HepG2 (cell line): ENCODE measurements at regions not wholly inside any gene's neighbourhood (a gene's known extent, or its start where the extent isn't known, plus 50 kb on each side); places are given as distances from the start of the nearest gene placed in this dataset.

ENCODE experiments used
- ATAC-seq: fragments of 200-7000 bp; cut with Tn5 transposase; 3 replicates; pipeline ENCODE4 v1.9.1; 2020; ENCODE audit warnings: mild to moderate bottlenecking, moderate library complexity
- BruUV-seq: library from RNA; stranded (reverse); fragments of 400-500 nt; replicated peaks from 2 replicates; lab custom pipeline; 2021; lab: Mats Ljungman, UMichigan
- CTCF ChIA-PET: fragments of 300-600 bp; formaldehyde crosslinking; extraction: SDS; loops from one replicate; lab custom pipeline; 2021; ENCODE audit warnings: low total read pairs, inconsistent platforms, low intra/inter-chr PET ratio; lab: Yijun Ruan, JAX
- POLR2A ChIA-PET: fragments of 350-600 bp; sonication (Branson Sonifier 250); formaldehyde crosslinking; loops from one replicate; lab custom pipeline; 2020; ENCODE audit warnings: antibody characterized with exemption, inconsistent platforms; lab: Yijun Ruan, JAX
- DNase-seq: peaks from one replicate; pipeline ENCODE4 v3.0.0-alpha.2; 2015; ENCODE audit warnings: low spot score
- FAIRE-seq: peaks from 3 replicates; lab custom pipeline; 2011; peaks lifted over from hg19 to GRCh38; lab: Jason Lieb, UNC
- H2AFZ ChIP-seq: one replicate; pipeline ENCODE4 v1.6.1; 2011; ENCODE audit warnings: low read length, inconsistent platforms
- H3K27ac ChIP-seq: fragments of 300-600 bp; 3 replicates; pipeline ENCODE4 v1.8.0; 2011; ENCODE audit warnings: mixed run types, mild to moderate bottlenecking, mixed read lengths, low read length, inconsistent platforms; ENCODE audit not compliant: insufficient read depth; ENCODE audit errors: extremely low read length
- H3K27me3 ChIP-seq, 2 experiments: fragments of 200-600 bp in 1 of 2; 2 replicates in 1 of 2; 3 replicates in 1 of 2; pipeline versions ENCODE4 v1.6.0 to v1.8.0; 2011; ENCODE audit warnings: low read length in 2 of 2, mild to moderate bottlenecking in 2 of 2, moderate library complexity in 2 of 2, inconsistent platforms in 1 of 2; ENCODE audit not compliant: insufficient read depth in 2 of 2, control insufficient read depth in 1 of 2
- H3K36me3 ChIP-seq, 2 experiments: fragments of 200-600 bp in 1 of 2; replicated peaks in 1 of 2; 2 replicates in 1 of 2; 3 replicates in 1 of 2; pipeline versions ENCODE4 v1.5.1 to v1.8.0; 2011; ENCODE audit warnings: low read length in 2 of 2, inconsistent platforms in 1 of 2; ENCODE audit not compliant: insufficient read depth in 2 of 2, control insufficient read depth in 1 of 2
- H3K4me1 ChIP-seq: 2 replicates; pipeline ENCODE4 v1.5.1; 2012; ENCODE audit warnings: low read length, inconsistent platforms; ENCODE audit not compliant: insufficient read depth
- H3K4me2 ChIP-seq: 2 replicates; pipeline ENCODE4 v1.6.0; 2011; ENCODE audit warnings: low read depth, low read length, inconsistent platforms
- H3K4me3 ChIP-seq, 3 experiments: fragments of 200-600 bp in 1 of 3; sonication (generic), shearing (Covaris generic) in 1 of 3; replicated peaks in 1 of 3; 2 replicates each; pipeline ENCODE4 v1.5.1; 2011 to 2016; ENCODE audit warnings: low read length in 3 of 3, inconsistent platforms in 2 of 3, low read depth in 2 of 3, mild to moderate bottlenecking in 2 of 3, control low read depth in 1 of 3, mixed read lengths in 1 of 3; ENCODE audit not compliant: insufficient read depth in 1 of 3
- H3K79me2 ChIP-seq: one replicate; pipeline ENCODE4 v1.6.1; 2011; ENCODE audit warnings: low read length, inconsistent platforms; ENCODE audit not compliant: insufficient read depth
- H3K9ac ChIP-seq: 2 replicates; pipeline ENCODE4 v1.6.0; 2011; ENCODE audit warnings: mild to moderate bottlenecking, low read depth, low read length, inconsistent platforms; ENCODE audit not compliant: insufficient read depth
- H3K9me3 ChIP-seq: 2 replicates; pipeline ENCODE4 v1.5.1; 2012; ENCODE audit warnings: mild to moderate bottlenecking, low read length
- H4K20me1 ChIP-seq: 2 replicates; pipeline ENCODE4 v1.6.0; 2011; ENCODE audit warnings: inconsistent platforms, mild to moderate bottlenecking, low read length, moderate library complexity; ENCODE audit not compliant: insufficient read depth
- ARID5B ChIP-seq: IDR thresholded peaks from 2 replicates; pipeline ENCODE4 v1.4.0; 2020; ENCODE audit warnings: mild to moderate bottlenecking, missing genetic modification reagents
- DDIT3 ChIP-seq: sonication (generic); formaldehyde crosslinking; IDR thresholded peaks from 2 replicates; pipeline ENCODE4 v1.4.0; 2020; ENCODE audit warnings: mild to moderate bottlenecking, missing genetic modification reagents
- SMAD9 ChIP-seq: sonication (generic); formaldehyde crosslinking; IDR thresholded peaks from 2 replicates; pipeline ENCODE4 v1.5.1; 2020; ENCODE audit warnings: mild to moderate bottlenecking, missing genetic modification reagents
- SOX13 ChIP-seq, 3 experiments: fragments of 450-650 bp in 1 of 3; sonication (generic) in 1 of 3; formaldehyde crosslinking in 1 of 3; IDR thresholded peaks in 2 of 3; conservative IDR thresholded peaks in 1 of 3; 2 replicates each; pipeline versions ENCODE4 v1.5.0 to v1.6.1; 2016 to 2020; ENCODE audit warnings: antibody characterized with exemption in 1 of 3, mild to moderate bottlenecking in 1 of 3, missing compliant biosample characterization in 1 of 3, missing genetic modification reagents in 1 of 3, moderate library complexity in 1 of 3
- ZNF20 ChIP-seq: sonication (generic); formaldehyde crosslinking; IDR thresholded peaks from 2 replicates; pipeline ENCODE4 v1.4.0; 2020; ENCODE audit warnings: mild to moderate bottlenecking, moderate library complexity, missing genetic modification reagents
- WGBS: methylation state at CpG from one replicate; pipeline ENCODE4 v1.1.6; 2017; ENCODE audit warnings: low lambda C conversion rate; 5-methylcytosine and 5-hydroxymethylcytosine counted together
- in situ Hi-C: cut with HindIII; loops from 2 replicates; pipeline ENCODE4 v1.10.0; 2017; ENCODE audit warnings: low pct_unique_long_range_greater_than_20kb; ENCODE audit not compliant: extremely low pct_ligation_motif_present
- intact Hi-C: fragments of 100-400 bp; cut with micrococcal nuclease; formaldehyde crosslinking; loops from one replicate; pipeline ENCODE4 v1.10.0; 2022; ENCODE audit not compliant: unreplicated experiment

- TF ChIP-seq ARID5B (CRISPR knock-in tag) (0 out of 2 replicates have a peak, but pooled peaks have one; percentile 26), SMAD9 (CRISPR knock-in tag) (no peak)
Measured at GRCh38 chr12:115440438-115440837, 756.5 kb upstream of the TBX3 start (continued).

GRCh38 chr12:115439008-115439601 is 755.1 kb upstream of the TBX3 start:
- H3K79me2 ChIP-seq, result no peaks in the 10 kb centered on the region
- DNase-seq (peak; percentile 32), FAIRE-seq (peak; percentile 28), ATAC-seq (no peak)
- in situ Hi-C loops (no loop called here), intact Hi-C loops (no loop called here)
- no peak overlapping the region for H3K4me3 ChIP-seq
- H2AFZ ChIP-seq, result no peak overlapping the region
- CTCF ChIA-PET, result no interaction called here
- no peaks in the 10 kb centered on the region for H3K27me3 ChIP-seq
- no peaks in the 10 kb centered on the region for H3K9me3 ChIP-seq
- no peaks in the 10 kb centered on the region for H4K20me1 ChIP-seq
- POLR2A ChIA-PET, result interaction anchor here (1.1 kb wide), 1 partner anchor 15 kb away, joined by 3 read pairs; no protein-coding TSS in a partner anchor
- H3K9ac ChIP-seq, result no peak overlapping the region
- BruUV-seq, result no TSS peak
- no peaks in the 10 kb centered on the region for H3K36me3 ChIP-seq
- 100% methylated on average over 2 of the region's 2 CpGs for WGBS
- no peak overlapping the region for H3K27ac ChIP-seq
- H3K4me1 ChIP-seq, result peaks cover 70% of the 10 kb centered on the region
- TF ChIP-seq SOX13 (IDR thresholded peaks at IDR 0.05) (no peak), SOX13 (CRISPR knock-in tag; conservative IDR thresholded peaks at IDR 0.05 in 1 of 2, IDR thresholded peaks at IDR 0.05 in 1 of 2) (peak in 1 of 2 experiments; percentile 75; a peak in 2 of 4 replicates), DDIT3 (CRISPR knock-in tag) (no peak), ZNF20 (CRISPR knock-in tag) (no peak)
- H3K4me2 ChIP-seq, result no peak overlapping the region
